ENCODE measurements at regions not wholly inside any gene's neighbourhood (a gene's known extent, or its start where the extent isn't known, plus 50 kb on each side); places are given as distances from the start of the nearest gene placed in this dataset.

- ChIA-PET CTCF (no interaction called here), POLR2A (no interaction called here)
- intact Hi-C loops (cut with micrococcal nuclease): no loop called here
- Mint-ChIP-seq H3K27me3 (no peaks in the 10 kb centered on the region), H3K9me3 (ENCODE audit: insufficient read depth) (peaks cover 2% of the 10 kb centered on the region), H3K4me3 (no peak overlapping the region), H3K4me1 (no peaks in the 10 kb centered on the region), H3K27ac (no peak overlapping the region)
- Histone ChIP-seq H3K27me3 (replicated peaks in 1 of 4; ENCODE audit: control extremely low read depth in 1 of 4, control insufficient read depth in 3 of 4, insufficient read depth in 4 of 4, low read length in 3 of 4) (peaks cover 0 to 2% (median 0%) of the 10 kb centered on the region in 4 experiments), H3K36me3 (replicated peaks in 1 of 2; ENCODE audit: control extremely low read depth in 1 of 2, control insufficient read depth in 1 of 2, extremely low read depth in 1 of 2, insufficient read depth in 2 of 2, low read length in 1 of 2) (no peaks in the 10 kb centered on the region), H2AFZ (ENCODE audit: insufficient read depth, low read depth, low read length, poor library complexity, severe bottlenecking) (no peak overlapping the region), H3K9me3 (ENCODE audit: control extremely low read depth in 1 of 3, control insufficient read depth in 2 of 3, insufficient read depth in 1 of 3, low read length in 2 of 3) (no peaks in the 10 kb centered on the region), H3K4me1 (ENCODE audit: control insufficient read depth in 2 of 2, insufficient read depth in 2 of 2, low read length in 2 of 2) (no peaks in the 10 kb centered on the region), H3K79me2 (ENCODE audit: control insufficient read depth, insufficient read depth, low read length) (no peaks in the 10 kb centered on the region), H3K4me3 (ENCODE audit: control extremely low read depth in 1 of 5, extremely low read depth in 1 of 5, insufficient read depth in 1 of 5, low read depth in 2 of 5, low read length in 4 of 5) (no peak overlapping the region), H4K20me1 (ENCODE audit: control insufficient read depth, insufficient read depth, low read length, poor library complexity, severe bottlenecking) (no peaks in the 10 kb centered on the region), H3K4me2 (replicated peaks; ENCODE audit: low read depth, low read length, poor library complexity, severe bottlenecking) (no peak overlapping the region), H3K9ac (ENCODE audit: low read length) (no peak overlapping the region), H3K27ac (ENCODE audit: low read length in 2 of 2) (no peak overlapping the region)
- 83% methylated on average over 1 of the region's 2 CpGs for WGBS (ENCODE audit: insufficient coverage)
- DNase-seq: no peak
- TF ChIP-seq EZH2 (IDR thresholded peaks at IDR 0.05; ENCODE audit: borderline replicate concordance, insufficient read depth, low read depth, low read length, poor library complexity, severe bottlenecking) (no peak), CTCF (IDR thresholded peaks at IDR 0.05) (no peak)
- ATAC-seq (ENCODE audit: low read depth): no peak
Observed at GRCh38 chr19:30068528-30069395, 126.7 kb downstream of the URI1 start.

- WGBS (ENCODE audit: insufficient coverage): 87% methylated on average over 6 of the region's 8 CpGs
- Histone ChIP-seq H3K4me3 (ENCODE audit: control extremely low read depth in 1 of 5, extremely low read depth in 1 of 5, insufficient read depth in 1 of 5, low read depth in 2 of 5, low read length in 4 of 5) (no peak overlapping the region), H2AFZ (ENCODE audit: insufficient read depth, low read depth, low read length, poor library complexity, severe bottlenecking) (no peak overlapping the region), H3K9me3 (ENCODE audit: control extremely low read depth in 1 of 3, control insufficient read depth in 2 of 3, insufficient read depth in 1 of 3, low read length in 2 of 3) (no peaks in the 10 kb centered on the region), H3K36me3 (replicated peaks in 1 of 2; ENCODE audit: control extremely low read depth in 1 of 2, control insufficient read depth in 1 of 2, extremely low read depth in 1 of 2, insufficient read depth in 2 of 2, low read length in 1 of 2) (no peaks in the 10 kb centered on the region), H3K27ac (ENCODE audit: low read length in 2 of 2) (no peak overlapping the region), H3K9ac (ENCODE audit: low read length) (no peak overlapping the region), H3K4me2 (replicated peaks; ENCODE audit: low read depth, low read length, poor library complexity, severe bottlenecking) (no peak overlapping the region), H3K4me1 (ENCODE audit: control insufficient read depth in 2 of 2, insufficient read depth in 2 of 2, low read length in 2 of 2) (no peaks in the 10 kb centered on the region), H4K20me1 (ENCODE audit: control insufficient read depth, insufficient read depth, low read length, poor library complexity, severe bottlenecking) (no peaks in the 10 kb centered on the region), H3K79me2 (ENCODE audit: control insufficient read depth, insufficient read depth, low read length) (no peaks in the 10 kb centered on the region), H3K27me3 (replicated peaks in 1 of 4; ENCODE audit: control extremely low read depth in 1 of 4, control insufficient read depth in 3 of 4, insufficient read depth in 4 of 4, low read length in 3 of 4) (peaks cover 0 to 2% (median 0%) of the 10 kb centered on the region in 4 experiments)
- ChIA-PET POLR2A (no interaction called here), CTCF (no interaction called here)
- Mint-ChIP-seq H3K27me3 (no peaks in the 10 kb centered on the region), H3K4me1 (no peaks in the 10 kb centered on the region), H3K9me3 (ENCODE audit: insufficient read depth) (peaks cover 2% of the 10 kb centered on the region), H3K27ac (no peak overlapping the region), H3K4me3 (no peak overlapping the region)
- TF ChIP-seq CTCF (IDR thresholded peaks at IDR 0.05): no peak
- TF ChIP-seq EZH2 (IDR thresholded peaks at IDR 0.05; ENCODE audit: borderline replicate concordance, insufficient read depth, low read depth, low read length, poor library complexity, severe bottlenecking): no peak
- intact Hi-C loops (cut with micrococcal nuclease): no loop called here
- ATAC-seq (ENCODE audit: low read depth): no peak
- DNase-seq: no peak
Observed at GRCh38 chr19:30069535-30070197, 127.6 kb downstream of the URI1 start.
